ENCODE measurements at regions not wholly inside any gene's neighbourhood (a gene's known extent, or its start where the extent isn't known, plus 50 kb on each side); places are given as distances from the start of the nearest gene placed in this dataset.

DNA sequence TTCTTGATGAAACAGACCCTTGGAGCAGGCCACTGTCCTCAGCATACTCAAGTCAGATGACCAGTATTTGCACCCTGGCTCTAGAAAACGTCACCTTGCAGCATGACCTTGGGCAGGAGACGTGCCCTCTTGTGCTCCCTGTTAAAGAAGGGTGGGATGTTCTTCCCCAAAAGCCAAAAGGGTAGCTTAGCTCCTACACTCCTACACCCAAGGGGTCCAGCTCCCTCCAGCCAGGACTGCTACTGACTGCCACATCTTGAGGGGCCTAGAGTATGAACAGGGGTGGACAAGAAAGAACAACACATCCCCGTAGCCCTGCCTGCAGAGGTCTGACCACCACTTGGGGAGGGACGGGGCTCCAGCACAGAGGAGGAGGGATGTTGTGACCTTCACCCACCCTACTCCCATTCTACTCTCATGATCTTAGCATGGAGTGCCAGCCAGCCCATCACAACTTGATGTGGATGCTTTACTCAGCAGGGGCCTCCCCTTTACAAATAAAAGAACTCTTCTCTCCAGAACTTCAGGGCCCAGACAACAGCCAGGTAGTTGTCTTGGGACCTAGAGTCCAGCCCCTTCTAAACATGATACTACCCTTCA, 165.3 kb upstream of the ZMIZ1 start:
- no peak for DNase-seq

- DNase-seq = no peak
Observed at GRCh38 chr10:78904196-78904595, 164.6 kb upstream of the ZMIZ1 start.

- DNase-seq = no peak
Observed at GRCh38 chr10:78905015-78905956, 163.5 kb upstream of the ZMIZ1 start.

DNA sequence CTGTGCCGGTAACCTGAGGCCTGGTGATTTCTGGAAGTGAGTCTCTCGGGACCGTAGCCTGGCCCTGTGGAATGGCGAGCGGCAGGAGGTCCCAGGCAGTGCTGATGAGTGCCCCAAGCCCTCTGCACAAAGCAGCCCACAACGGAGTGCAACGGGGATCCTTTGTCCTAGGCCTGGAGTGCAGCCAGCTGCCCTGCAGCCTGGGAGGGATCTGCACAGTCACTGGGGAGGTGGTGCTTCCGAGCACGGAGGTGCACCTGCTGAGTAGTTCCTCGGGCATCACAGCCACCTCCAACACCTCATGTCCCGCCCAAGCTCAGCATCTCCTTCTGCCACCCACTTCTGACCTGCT, 162.8 kb upstream of the ZMIZ1 start:
- no peak for DNase-seq

GRCh38 chr10:78906734-78907390, 161.9 kb upstream of the ZMIZ1 start:
- DNase-seq = no peak

DNA sequence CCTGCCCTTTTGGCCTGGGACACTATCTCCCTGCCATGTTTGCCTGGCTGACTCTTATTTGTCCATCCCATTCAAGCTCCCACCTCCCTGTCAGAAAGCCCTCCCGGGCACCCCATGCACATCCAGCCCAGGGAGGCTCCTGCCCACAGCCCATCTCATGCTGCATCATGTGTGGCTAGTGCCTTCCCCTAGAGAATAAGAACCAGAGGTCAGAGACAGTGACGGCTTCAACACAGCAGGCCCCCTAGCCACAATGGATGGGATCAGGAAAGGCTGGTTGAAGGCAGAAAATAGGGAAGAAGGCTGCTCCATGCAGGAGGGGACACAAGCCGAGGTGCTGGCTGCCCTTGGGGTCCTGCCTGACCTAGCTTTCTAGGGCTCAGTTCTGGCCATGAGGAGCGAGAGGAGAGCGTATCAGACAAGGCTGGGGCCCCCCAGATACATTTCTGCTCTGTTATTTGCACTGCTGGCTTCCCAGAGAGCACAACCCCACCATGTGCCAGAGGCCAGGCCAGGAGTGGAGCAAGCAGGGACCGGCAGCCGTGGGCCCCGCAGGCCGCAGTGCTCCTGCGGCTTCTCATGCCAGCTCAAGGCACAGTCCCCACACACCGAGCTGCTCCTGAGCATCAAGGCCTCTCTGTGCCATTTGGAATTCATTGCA, 161.1 kb upstream of the ZMIZ1 start:
- DNase-seq = no peak

DNA sequence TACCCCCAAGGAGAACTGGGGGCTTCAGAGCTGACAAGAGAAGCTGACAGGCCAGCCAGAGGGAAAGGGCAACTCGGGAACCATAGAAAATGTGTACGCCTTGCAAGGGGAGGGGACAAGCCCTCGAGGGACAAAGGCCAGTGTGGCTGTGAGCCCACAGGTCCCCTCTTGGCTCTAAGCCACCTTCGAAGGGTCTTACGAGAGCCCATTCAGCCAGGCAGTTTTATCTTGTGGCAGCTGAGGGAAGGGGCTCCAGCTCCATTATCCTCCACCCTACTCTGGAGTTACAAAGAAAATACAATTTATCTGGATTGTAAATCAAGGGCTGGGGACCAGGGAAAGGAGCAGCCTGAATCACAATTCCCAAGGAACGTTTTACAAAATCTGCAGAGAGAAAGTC, 159.5 kb upstream of the ZMIZ1 start:
- no peak for DNase-seq

DNA sequence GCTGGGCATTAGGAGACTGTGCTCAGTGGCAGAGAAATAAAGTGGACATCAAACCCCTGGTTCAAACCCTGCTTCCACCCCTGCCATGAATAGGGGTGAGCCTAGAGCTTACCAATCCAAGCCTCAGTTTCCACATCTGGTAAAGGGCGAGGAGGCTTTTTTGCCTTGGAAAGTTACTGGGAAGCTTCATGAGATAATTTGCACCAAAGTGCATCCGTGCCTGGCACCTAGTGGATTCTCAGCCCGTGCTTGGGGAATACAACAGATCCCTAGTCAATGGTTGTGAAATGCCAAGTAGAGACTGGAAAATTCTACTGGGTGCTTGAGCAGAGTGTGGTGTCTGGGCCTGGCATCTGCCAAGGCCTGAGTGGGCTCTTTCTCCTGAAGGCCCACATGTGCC, 158.7 kb upstream of the ZMIZ1 start:
- no peak for DNase-seq

GRCh38 chr10:78910476-78910875, 158.3 kb upstream of the ZMIZ1 start:
- DNase-seq = no peak

- no peak for DNase-seq
Observed at GRCh38 chr10:78910886-78911285, 157.9 kb upstream of the ZMIZ1 start.

GRCh38 chr10:78911533-78912340, 157.0 kb upstream of the ZMIZ1 start:
- no peak for DNase-seq

DNA sequence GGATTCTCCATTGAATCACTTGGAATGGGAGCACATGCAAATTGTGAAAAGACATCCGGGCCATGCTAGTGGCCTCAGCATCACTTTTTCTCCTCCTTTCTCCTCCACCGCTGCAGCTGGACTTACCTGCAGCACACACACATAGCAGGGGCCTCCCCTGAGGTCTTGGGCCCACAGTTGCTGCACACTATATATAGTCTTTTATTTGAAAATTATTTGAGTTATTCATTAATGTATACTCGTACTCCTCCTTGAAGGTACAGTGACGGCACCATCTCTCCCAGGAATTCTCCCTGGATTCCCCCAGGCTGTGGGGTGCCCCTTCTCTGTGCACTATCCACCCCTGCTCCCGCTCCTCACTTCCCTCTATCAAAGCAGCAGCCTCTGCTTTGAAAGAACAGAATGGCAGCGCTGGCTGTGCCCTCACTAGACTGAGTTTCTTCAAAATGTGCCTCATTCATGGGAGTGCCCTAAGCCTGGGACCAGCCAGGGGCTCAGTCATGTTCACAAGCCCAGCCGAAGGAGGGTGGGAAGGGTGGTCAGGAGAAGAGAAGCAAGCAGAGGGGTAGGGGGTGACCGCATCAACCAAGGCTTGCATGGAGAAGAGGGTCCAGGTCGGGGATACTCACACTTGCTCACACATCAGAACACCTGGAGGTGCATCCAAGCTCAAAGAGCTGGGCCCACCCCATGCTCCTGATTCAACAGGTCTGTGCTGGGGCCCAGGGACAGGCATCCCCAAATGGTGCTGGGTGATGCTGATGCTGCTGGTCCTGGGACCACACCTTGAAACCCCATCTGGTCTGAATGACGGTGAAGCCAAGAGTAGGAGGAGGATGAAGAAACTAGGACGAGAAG, 156.2 kb upstream of the ZMIZ1 start:
- DNase-seq = no peak

- DNase-seq = no peak
Observed at GRCh38 chr10:78913219-78914059, 155.3 kb upstream of the ZMIZ1 start.

DNA sequence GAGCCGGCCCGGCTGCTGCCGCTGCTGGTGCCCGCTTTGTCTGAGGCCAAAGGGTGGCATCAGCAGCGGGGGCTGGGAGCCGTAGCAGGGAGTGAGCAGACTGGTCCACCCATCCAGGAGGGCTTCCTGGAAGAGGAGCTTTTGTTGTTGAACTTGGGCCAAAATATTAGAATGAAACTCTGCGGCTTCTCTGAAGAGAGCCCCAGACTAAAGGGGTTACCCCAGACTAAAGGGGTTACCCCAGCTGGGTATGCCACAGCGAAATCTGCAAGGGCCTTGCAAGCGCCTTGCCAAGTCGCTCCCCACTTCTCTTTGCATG, 154.7 kb upstream of the ZMIZ1 start:
- no peak for DNase-seq

DNA sequence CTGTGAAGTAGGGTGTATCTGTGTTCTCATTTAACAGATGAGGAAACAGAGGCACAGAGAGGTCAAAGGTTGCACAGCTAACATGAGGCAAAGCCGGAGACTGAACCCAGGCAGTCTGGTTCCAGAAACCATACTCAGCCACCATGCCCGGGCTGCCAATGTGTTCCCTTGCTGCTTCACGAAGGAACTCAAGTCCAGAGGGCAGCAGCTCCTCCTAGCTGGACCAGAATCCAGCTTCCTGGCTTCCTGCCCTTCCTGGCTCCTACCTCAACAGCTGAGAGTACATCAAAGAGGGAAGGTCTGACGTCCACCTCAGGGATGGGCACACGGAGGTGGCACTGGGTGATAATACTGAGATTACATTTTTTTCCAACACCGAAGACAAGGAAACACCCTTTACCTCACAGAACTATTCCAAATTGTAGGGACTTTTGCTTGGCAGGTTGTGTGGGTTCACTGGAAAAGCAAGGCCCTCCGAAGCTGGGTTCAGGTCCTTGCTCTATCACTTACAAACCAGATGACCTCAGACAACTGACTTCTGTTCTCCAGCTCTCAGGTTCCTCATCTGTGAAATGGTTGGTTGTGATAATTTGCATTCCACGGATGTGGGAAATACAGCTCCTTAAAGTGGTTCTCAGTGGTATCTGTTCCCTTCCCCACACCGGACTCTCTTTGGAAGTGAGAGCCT, 154.1 kb upstream of the ZMIZ1 start:
- no peak for DNase-seq

GRCh38 chr10:78915190-78915518, 153.6 kb upstream of the ZMIZ1 start:
- DNase-seq = no peak

- no peak for DNase-seq
Observed at GRCh38 chr10:78916227-78916626, 152.5 kb upstream of the ZMIZ1 start.

DNA sequence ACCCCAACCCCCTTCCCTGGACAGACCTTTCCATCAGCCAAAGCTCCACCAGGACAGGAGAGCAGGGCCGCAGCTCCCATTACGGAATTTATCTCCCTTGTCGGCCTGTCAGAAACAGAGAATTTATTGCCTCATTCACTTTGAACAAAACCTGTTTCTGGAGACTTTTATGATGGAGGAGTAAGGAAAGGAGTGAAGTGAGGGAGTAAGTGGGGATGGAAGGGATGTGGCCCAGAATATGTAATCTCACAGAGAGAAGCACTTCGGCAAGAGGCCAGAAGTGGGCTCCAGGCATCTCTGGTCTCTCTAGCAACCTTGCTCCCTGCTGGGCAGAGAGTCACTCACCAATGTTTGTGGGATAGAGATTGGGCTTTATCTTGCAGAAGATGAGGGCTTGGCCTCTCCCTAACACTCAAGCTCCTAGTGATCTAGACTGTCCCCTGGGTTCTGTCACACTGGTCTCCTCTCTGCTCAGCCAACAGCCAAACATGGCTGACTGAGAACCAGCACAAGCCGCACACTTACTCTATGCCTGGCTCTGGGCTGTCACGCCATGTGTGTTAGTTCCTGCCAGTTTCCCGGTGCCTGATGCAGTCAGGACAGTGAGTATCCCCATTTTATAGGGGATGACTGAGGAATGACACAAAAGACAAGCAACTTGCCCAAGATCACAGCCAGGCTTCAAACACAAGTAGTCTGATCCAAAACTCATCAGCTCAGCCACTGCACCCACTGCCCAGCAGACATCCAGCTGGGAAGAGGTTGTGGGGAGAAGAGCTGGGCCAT, 149.4 kb upstream of the ZMIZ1 start:
- no peak for DNase-seq

GRCh38 chr10:78920011-78920410, 148.8 kb upstream of the ZMIZ1 start:
- no peak for DNase-seq

DNA sequence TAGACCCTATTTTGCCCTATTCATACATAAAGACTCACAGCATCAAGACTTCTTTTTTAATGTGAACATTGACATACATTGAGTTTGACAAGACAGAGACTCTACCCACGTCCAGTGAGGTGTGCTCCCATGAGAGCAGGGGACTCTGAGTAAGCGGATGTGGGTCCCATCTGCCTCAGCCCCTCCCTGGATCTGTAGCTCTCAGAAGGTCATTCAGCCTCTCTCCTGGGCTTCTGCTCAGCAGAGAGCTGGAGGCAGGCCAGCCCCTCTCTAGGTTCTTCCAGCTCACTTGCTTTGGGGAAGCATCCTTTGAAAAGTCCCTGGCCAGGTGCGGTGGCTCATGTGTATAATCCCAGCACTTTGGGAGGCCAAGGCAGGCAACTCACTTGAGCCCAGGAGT, 146.9 kb upstream of the ZMIZ1 start:
- DNase-seq = no peak

Measured in activated T-cell treated with anti-CD3 and anti-CD28 coated beads, Interleukin-2, amount 50 U/mL, for 1 hour (primary cell).